ENCODE measurements at regions not wholly inside any gene's neighbourhood (a gene's known extent, or its start where the extent isn't known, plus 50 kb on each side); places are given as distances from the start of the nearest gene placed in this dataset.

DNA sequence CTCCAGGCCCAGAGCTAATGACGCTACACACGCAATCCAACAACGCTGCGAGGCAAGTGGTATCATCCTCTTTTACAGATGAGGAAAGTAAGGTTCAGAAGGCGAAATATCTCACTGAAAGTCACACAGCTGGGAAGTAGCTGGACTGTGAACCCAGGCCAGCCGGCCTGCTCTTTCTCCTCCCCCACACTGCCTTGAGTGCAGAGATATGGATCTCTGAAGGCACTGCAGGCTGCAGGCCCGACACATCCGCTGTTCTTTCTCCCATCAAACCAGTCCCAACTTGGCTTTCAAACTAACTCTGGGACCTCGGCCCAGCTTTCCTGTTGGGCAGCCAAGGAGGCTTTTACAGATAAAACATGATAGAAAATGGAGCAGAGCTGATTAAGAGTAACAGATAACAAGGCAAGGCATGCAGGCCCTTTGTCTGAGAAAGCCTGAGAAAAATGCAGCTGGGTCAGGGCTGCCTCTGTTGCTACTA lies 64.0 kb upstream of the PTPRJ start (continued):
- TF ChIP-seq, protein P1, sequence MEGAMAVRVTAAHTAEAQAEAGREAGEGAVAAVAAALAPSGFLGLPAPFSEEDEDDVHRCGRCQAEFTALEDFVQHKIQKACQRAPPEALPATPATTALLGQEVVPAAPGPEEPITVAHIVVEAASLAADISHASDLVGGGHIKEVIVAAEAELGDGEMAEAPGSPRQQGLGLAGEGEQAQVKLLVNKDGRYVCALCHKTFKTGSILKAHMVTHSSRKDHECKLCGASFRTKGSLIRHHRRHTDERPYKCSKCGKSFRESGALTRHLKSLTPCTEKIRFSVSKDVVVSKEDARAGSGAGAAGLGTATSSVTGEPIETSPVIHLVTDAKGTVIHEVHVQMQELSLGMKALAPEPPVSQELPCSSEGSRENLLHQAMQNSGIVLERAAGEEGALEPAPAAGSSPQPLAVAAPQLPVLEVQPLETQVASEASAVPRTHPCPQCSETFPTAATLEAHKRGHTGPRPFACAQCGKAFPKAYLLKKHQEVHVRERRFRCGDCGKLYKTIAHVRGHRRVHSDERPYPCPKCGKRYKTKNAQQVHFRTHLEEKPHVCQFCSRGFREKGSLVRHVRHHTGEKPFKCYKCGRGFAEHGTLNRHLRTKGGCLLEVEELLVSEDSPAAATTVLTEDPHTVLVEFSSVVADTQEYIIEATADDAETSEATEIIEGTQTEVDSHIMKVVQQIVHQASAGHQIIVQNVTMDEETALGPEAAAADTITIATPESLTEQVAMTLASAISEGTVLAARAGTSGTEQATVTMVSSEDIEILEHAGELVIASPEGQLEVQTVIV (CRISPR knock-in tag; IDR thresholded peaks at IDR 0.05; ENCODE audit: borderline replicate concordance) = no peak
- TF ChIP-seq, protein P2, sequence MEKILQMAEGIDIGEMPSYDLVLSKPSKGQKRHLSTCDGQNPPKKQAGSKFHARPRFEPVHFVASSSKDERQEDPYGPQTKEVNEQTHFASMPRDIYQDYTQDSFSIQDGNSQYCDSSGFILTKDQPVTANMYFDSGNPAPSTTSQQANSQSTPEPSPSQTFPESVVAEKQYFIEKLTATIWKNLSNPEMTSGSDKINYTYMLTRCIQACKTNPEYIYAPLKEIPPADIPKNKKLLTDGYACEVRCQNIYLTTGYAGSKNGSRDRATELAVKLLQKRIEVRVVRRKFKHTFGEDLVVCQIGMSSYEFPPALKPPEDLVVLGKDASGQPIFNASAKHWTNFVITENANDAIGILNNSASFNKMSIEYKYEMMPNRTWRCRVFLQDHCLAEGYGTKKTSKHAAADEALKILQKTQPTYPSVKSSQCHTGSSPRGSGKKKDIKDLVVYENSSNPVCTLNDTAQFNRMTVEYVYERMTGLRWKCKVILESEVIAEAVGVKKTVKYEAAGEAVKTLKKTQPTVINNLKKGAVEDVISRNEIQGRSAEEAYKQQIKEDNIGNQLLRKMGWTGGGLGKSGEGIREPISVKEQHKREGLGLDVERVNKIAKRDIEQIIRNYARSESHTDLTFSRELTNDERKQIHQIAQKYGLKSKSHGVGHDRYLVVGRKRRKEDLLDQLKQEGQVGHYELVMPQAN (IDR thresholded peaks at IDR 0.05; ENCODE audit: borderline replicate concordance) = no peak
- peak in 1 of 2 experiments; percentile 11; a peak in 2 of 4 replicates for TF ChIP-seq RAD21 (CRISPR knock-in tag; conservative IDR thresholded peaks at IDR 0.05 in 1 of 2, IDR thresholded peaks at IDR 0.05 in 1 of 2)
- no peak for TF ChIP-seq HEY1 (CRISPR knock-in tag; IDR thresholded peaks at IDR 0.05; ENCODE audit: borderline replicate concordance)
- peak; percentile 34 for TF ChIP-seq TCF3 (CRISPR knock-in tag; IDR thresholded peaks at IDR 0.05)
- TF ChIP-seq, protein P3, sequence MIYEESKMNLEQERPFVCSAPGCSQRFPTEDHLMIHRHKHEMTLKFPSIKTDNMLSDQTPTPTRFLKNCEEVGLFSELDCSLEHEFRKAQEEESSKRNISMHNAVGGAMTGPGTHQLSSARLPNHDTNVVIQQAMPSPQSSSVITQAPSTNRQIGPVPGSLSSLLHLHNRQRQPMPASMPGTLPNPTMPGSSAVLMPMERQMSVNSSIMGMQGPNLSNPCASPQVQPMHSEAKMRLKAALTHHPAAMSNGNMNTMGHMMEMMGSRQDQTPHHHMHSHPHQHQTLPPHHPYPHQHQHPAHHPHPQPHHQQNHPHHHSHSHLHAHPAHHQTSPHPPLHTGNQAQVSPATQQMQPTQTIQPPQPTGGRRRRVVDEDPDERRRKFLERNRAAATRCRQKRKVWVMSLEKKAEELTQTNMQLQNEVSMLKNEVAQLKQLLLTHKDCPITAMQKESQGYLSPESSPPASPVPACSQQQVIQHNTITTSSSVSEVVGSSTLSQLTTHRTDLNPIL (CRISPR knock-in tag; IDR thresholded peaks at IDR 0.05) = no peak
- TF ChIP-seq ZNF444 (CRISPR knock-in tag; IDR thresholded peaks at IDR 0.05) = no peak
- no peak for TF ChIP-seq RBM14 (IDR thresholded peaks at IDR 0.05; ENCODE audit: borderline replicate concordance, insufficient read depth, low read depth, low read length)
- TF ChIP-seq FUS (optimal IDR thresholded peaks at IDR 0.05; ENCODE audit: low read depth, low read length) = no peak
- TF ChIP-seq ZNF347 (CRISPR knock-in tag; IDR thresholded peaks at IDR 0.05; ENCODE audit: low read depth) = no peak
- TF ChIP-seq EGR1 (conservative IDR thresholded peaks at IDR 0.05) = peak; percentile 67
- TF ChIP-seq ZEB2 (IDR thresholded peaks at IDR 0.05) = peak; percentile 25; the same call in 1 of the 2 replicates
- TF ChIP-seq, protein P4, sequence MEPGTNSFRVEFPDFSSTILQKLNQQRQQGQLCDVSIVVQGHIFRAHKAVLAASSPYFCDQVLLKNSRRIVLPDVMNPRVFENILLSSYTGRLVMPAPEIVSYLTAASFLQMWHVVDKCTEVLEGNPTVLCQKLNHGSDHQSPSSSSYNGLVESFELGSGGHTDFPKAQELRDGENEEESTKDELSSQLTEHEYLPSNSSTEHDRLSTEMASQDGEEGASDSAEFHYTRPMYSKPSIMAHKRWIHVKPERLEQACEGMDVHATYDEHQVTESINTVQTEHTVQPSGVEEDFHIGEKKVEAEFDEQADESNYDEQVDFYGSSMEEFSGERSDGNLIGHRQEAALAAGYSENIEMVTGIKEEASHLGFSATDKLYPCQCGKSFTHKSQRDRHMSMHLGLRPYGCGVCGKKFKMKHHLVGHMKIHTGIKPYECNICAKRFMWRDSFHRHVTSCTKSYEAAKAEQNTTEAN (CRISPR knock-in tag; IDR thresholded peaks at IDR 0.05) = no peak
- TF ChIP-seq ZNF589 (CRISPR knock-in tag; IDR thresholded peaks at IDR 0.05; ENCODE audit: low read depth) = peak; percentile 42; the same call in 1 of the 2 replicates
- no peak for TF ChIP-seq SMAD3 (CRISPR knock-in tag; conservative IDR thresholded peaks at IDR 0.05)
- peak; percentile 64; the same call in 1 of the 2 replicates for TF ChIP-seq NBN (IDR thresholded peaks at IDR 0.05; ENCODE audit: low read depth)
- peak; percentile 24; the same call in 1 of the 2 replicates for TF ChIP-seq ZNF175 (CRISPR knock-in tag; IDR thresholded peaks at IDR 0.05; ENCODE audit: low read depth)
- TF ChIP-seq ZNF780A (CRISPR knock-in tag; IDR thresholded peaks at IDR 0.05) = no peak
- no peak for TF ChIP-seq RB1 (IDR thresholded peaks at IDR 0.05; ENCODE audit: low read depth)
- TF ChIP-seq ZC3H4 (CRISPR knock-in tag; IDR thresholded peaks at IDR 0.05; ENCODE audit: borderline replicate concordance) = no peak
- TF ChIP-seq, protein P5, sequence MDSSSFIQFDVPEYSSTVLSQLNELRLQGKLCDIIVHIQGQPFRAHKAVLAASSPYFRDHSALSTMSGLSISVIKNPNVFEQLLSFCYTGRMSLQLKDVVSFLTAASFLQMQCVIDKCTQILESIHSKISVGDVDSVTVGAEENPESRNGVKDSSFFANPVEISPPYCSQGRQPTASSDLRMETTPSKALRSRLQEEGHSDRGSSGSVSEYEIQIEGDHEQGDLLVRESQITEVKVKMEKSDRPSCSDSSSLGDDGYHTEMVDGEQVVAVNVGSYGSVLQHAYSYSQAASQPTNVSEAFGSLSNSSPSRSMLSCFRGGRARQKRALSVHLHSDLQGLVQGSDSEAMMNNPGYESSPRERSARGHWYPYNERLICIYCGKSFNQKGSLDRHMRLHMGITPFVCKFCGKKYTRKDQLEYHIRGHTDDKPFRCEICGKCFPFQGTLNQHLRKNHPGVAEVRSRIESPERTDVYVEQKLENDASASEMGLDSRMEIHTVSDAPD (CRISPR knock-in tag; IDR thresholded peaks at IDR 0.05) = no peak

All from K562 (cell line).